Pulmonary artery endothelial cell (primary cell): ENCODE measurements at regions not wholly inside any gene's neighbourhood (a gene's known extent, or its start where the extent isn't known, plus 50 kb on each side); places are given as distances from the start of the nearest gene placed in this dataset.
A peak's percentile ranks its signal among the peaks of the same experiment; 100 is the strongest.

Experiments used
- DNase-seq: peaks from one replicate; pipeline ENCODE4 v3.0.0-alpha.2; 2011; ENCODE audit warnings: low read depth, low spot score

- DNase-seq: no peak
Measured at GRCh38 chr11:28629235-28629634, 521.0 kb downstream of the METTL15 start.

DNA sequence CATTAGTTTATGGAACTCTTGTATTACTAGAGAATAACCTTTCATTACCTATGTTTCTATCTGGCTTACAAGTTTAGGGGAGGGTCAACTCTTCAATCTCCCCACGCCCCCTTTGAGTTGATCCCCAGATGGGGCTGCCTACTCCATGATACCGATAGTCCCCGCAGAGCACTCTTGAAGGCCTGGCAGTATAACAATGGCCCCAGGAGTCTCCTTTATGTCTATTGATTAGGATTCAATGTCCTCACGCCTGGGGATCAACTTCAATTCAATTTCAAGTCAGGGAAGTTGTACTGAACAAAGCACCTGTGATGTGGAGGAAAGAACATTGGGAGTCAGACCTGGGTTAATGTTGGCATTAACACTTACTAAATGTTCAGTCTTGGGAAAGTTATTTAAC is 520.2 kb downstream of the METTL15 start:
- DNase-seq: no peak

- no peak for DNase-seq
Measured at GRCh38 chr11:28627690-28628255, 519.6 kb downstream of the METTL15 start.

DNA sequence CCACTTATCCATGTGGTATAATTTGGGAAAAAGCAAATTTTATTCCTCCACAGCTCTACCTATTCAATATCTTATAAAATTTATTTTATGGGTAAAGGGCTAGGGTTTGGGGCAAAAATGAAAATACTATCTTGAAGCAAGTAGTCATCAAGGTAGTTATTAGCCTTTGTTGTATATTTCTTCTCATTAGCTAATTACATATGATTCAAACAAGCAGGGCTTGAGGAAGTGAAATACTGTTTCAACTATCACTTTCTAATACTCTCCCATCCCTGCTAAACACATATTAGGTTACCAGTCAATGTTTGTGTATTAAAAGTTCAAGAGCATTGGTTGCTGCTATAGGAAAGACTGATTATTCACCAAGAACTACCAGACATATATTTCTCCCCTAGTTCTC is 517.3 kb downstream of the METTL15 start:
- DNase-seq: no peak

DNA sequence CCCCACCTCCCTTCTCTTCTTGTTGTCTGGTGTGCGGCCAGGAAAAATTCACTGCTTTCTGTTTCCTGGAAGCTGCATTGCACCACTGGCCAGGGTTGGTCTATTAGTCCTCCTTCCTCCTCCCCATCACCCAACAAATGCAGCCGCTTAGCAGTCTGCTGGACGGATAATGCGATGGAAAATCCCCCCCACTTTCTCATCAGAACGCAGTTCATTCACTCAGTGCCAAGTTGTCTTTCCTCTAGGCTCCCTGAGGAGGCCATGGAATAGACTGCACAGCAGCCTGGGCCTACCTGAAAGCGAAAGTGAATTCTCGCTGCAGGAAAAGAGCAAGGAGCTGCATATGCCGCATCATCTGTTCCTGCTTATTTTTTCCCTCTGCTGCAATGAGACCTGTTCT is 513.6 kb downstream of the METTL15 start:
- peak; percentile 13 for DNase-seq

DNA sequence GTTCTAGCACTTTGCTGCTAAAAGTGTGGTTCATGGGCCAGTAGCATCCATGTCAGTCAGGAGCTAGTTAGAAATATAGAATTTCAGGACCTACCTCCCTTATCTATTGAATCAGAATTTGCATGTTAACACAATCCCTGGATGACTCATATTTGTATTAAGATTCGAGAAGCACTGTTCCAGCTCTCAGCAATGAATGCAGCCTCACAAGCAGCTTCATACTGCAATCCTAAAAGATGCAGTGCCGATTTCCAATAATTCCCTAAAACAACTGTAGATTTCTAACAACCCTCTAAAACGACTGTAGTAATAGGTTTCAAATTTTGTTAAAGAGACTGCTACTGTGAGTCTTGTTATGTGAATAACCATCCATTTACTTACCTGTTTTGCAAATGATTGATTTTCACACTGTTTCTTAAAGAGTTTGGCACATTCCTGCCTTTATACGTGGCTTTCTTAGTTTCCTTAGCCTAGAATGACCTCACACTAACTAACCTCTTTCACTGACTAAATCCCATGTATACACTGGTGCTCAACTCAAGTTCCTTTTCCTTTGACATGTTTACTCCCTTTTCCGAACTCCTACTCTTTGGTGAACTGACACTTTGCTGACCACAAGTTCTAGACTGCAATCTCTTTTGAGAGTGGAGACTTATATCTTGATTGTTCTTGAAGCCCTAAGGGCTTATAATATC is 511.8 kb downstream of the METTL15 start:
- no peak for DNase-seq

DNA sequence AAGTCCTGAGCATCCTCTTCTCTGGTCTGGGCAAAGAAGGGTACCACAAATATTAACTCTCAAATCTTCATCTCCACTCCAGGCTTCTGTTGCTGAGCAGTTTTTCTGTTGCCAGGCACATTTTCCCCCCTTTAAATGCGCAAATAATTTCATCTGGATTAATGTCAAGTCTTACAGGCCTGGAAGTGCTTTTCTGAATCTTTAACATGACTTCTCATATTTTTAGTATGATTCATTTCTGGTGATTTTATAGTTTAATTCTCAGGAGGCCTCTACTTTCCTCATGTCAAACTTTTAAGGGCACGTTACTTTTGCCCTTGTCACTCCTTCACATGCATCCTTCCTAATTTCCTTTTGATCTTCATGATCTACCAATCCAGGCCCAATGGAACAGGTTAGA is 510.2 kb downstream of the METTL15 start:
- DNase-seq: no peak

DNA sequence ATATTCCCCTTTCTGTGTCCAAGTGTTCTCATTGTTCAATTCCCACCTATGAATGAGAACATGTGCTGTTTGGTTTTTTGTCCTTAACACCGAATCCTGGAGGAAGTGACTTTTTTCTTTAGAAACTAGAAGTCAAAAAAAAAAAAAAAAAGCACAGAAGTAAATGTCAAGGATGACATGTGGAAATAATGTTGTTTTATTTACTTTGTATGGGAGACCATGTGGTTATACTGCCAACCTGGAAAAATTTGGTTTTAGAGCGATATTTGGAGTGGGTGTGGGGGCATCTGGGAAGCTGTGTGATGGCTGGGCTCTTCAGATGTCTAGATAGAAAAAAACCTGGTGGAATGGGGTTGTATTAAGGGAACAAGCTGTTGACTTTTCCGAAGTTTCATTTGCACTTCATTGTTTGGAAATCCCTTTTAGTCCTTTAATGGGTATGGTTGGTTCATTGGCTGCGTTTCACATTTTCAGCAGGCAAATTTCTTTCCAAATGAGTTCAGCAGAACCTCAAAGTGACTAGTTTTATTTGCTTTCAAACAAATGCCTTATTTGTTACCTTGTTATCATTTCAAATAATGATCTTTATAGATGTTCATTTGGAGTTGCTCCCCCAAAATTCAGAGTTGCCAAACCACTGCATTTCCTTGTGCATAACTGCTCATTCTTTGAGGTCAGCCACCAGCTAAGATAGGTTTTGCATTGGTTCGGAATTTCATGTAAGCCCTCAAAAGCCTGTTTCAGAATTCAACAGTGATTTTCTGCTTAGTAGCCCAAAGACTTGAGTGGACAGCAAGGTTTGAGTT is 508.2 kb downstream of the METTL15 start:
- no peak for DNase-seq

- no peak for DNase-seq
Measured at GRCh38 chr11:28615542-28615941, 507.4 kb downstream of the METTL15 start.

GRCh38 chr11:28606930-28607329 is 498.7 kb downstream of the METTL15 start:
- DNase-seq: no peak

DNA sequence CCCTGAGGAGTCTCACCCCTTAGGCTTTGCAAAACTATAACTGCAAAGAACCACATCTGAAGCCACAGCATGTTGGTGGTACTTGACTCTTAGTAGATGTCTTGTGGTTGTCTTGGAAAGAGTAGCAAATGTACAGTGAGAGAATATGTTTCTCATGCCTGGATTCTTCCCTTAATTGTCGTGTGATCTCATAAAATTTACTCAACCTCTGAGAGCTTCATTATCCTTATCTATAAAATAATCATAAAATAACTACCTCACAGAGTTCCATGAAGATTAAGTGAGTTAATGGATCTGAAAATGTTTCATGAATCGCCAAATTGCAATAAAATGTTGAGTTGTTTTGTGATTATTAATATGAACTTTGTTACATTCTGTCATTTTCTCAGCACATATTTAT is 491.5 kb downstream of the METTL15 start:
- DNase-seq: no peak

- DNase-seq: no peak
Measured at GRCh38 chr11:28598531-28598930, 490.3 kb downstream of the METTL15 start.

DNA sequence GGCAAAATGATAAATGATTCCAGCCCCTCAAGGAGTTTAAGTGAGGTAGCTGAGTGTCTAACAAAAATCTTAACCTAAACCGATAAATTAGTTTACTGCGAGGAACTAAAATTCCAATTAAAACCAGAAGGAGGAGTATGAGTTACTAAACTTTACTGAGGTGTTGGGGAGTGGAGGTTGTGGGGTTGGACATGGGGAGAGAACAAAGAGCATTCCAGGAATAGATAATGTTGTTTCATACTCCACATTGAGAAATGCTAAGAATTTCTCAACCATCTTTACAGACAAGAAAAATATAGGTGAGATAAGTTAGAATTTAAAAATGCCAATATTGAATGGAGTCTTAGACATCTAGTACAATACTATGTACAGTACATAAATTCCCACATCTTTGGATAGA is 488.6 kb downstream of the METTL15 start:
- no peak for DNase-seq

- no peak for DNase-seq
Measured at GRCh38 chr11:28592141-28592540, 484.0 kb downstream of the METTL15 start.

DNA sequence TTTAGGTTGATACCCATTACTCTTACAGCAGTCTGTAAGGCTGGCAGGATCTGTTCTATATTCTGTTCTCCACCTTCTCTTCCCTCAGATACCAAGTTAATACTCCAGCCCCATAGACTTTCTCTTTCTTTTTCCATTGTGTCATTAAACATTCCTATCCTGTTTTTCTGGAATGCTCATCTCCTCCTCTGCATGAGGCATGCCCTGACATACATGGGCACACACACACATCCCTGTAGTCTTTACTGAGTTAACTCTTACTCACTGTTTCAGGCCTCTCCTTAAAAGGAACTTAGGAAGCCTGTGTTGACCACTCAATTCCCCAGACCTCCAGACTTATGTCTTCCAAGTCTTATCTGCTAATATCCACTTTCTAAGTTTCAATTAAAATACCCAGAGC is 476.8 kb downstream of the METTL15 start:
- DNase-seq: no peak

DNA sequence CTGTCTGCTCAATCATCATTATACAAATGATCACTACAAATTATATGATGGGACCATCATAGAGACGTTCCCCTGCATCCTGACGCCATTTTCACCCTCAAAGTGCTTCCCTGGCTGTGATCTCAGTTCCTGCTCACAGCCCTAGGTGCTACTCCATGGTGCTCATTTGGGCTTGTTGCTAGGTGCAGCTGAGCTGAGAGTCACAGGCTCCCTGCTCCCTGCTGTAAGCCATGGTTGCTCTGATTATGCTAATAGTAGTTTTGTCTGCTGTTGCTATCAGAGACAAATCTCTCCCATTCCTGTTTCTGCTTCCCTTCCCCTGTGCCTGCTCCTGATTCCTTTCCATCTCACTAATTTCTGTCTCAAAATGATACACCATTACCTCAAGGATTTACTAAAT is 474.3 kb downstream of the METTL15 start:
- DNase-seq: no peak

- no peak for DNase-seq
Measured at GRCh38 chr11:28581286-28582242, 473.4 kb downstream of the METTL15 start.

GRCh38 chr11:28571371-28571770 is 463.2 kb downstream of the METTL15 start:
- DNase-seq: no peak

DNA sequence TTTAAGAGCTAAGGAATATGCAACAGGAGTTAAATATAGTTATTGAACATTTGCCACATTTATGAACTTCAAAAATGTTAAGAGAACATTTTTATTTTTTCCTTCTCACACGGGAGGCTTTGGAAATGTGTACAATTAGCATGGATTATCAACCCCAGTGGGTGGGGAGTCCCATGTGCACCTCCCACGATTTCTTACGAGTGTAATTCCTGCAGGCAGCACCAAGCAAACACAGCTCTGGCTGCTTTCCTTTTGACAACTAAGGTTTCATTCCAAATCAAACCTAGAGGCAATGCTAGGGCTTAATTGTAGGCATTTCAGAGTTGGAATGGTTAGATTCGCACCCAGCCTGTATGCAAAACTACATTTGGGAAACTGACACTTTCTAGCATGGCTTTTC is 460.9 kb downstream of the METTL15 start:
- no peak for DNase-seq

- DNase-seq: peak; percentile 63
Measured at GRCh38 chr11:28566339-28567089, 458.3 kb downstream of the METTL15 start.

- DNase-seq: no peak
Measured at GRCh38 chr11:28559492-28559891, 451.3 kb downstream of the METTL15 start.
